NCI-H1048 (cell line): ENCODE measurements at regions not wholly inside any gene's neighbourhood (a gene's known extent, or its start where the extent isn't known, plus 50 kb on each side); places are given as distances from the start of the nearest gene placed in this dataset.
"Not testable (repeated sequence)": the region's sequence is repeated elsewhere in the genome, so short reads cannot be mapped to it uniquely, and the experiment has no call there.

Source experiments
- DNase-seq: peaks from one replicate; lab custom pipeline; 2025; lab: John Stamatoyannopoulos, UW

- DNase-seq, result no peak
These were observed 337.5 kb upstream of the CITED2 start for GRCh38 chr6:139711804-139712585.

- no peak for DNase-seq
These were observed 336.1 kb upstream of the CITED2 start for GRCh38 chr6:139710556-139710955.

DNA sequence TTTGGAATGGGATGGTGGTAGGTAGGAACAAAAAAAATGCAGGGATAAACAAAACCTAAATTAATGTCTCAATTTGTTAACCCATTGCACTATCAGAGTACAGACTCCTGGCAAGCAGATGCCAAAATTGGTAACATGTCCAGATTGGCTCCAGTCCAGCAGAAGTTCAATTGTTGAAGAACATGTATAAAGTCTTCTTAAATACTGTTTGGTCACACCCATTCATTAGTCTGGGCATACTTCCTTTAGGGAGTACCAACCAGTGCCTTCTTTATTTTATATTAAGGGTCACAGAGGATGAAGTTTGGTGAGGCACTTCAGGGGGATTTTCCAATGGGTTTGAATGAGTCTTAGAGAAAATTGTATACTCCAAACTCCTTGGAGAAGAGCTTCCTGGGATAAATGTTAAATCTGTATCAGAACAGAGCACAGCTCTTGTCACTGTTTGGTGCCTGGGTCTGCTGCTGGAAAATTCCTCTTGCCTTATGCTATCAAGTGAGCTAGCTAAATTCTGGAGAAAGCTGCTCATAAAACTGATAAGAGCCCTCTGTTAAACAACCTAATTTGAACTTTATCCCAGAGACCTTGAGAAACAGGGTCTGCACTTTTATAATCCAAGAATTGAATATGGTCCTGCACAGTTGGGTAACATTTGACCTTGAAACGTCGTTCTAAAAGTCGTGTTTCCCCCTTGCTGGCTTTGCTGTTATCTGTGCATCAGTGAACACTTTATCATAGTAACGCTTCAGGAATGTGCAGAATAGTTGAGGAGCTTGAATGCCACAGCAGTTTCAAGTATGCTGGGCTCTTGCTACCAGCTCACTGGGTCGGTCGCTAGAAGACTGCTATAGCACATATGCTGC is 334.1 kb upstream of the CITED2 start:
- DNase-seq, result no peak

DNA sequence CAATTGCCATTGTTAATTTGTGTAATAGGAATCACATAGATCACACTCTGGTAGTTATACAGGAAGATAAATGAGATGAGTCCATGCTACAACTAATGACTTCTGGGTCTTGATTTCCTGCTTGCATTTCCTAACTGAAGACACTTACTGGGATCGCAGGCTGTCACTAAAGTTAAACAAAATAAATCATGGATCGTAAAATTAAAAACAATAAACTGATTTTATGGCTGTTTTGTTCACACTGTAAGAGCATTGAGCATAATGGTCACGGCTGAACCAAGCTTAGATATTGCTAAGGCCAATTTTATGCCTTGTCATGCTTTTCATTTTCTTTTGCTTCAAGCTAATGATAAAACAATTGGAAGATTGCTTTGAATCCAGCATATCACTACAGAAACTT is 332.5 kb upstream of the CITED2 start:
- DNase-seq, result no peak

DNA sequence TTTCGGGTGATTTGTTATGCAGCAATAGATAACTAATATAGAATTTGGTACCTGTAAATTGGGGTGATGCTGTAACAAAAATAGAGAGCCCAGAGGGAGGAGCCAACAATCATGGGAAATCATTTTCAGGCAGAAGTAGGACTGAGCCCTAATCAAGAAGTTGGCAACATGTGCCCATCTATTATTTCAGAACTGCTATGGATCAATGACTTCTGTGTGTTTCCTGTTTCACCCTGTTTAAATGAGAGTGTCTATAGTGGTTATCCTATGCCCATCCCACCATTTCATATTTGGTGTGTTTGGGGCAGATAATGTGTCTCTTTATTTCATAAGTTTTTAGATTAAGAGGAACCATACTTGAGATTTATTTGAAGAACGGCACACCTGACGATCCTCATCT is 330.8 kb upstream of the CITED2 start:
- DNase-seq, result no peak

- DNase-seq, result no peak
These were observed 329.3 kb upstream of the CITED2 start for GRCh38 chr6:139703780-139704179.

DNA sequence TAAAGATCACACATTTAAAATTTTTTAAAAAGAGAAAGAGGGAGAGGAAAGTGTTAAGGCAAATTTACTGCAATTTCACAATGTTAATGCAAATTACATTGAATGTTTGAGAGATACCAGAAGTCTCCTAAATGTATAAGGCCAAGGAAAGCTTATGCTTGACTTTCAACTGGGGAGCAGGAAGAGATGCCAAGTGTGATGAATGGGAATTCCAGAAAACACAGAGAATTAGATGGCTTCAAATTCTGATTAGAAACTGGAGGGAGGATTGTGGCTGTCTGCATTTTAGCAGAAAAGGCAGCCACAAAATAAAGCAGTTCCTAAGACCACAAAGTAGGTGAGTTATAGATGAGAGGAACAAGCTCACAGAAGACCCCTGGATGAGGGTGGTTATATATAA is 328.3 kb upstream of the CITED2 start:
- DNase-seq, result no peak

GRCh38 chr6:139701695-139702094 is 327.2 kb upstream of the CITED2 start:
- DNase-seq, result no peak

DNA sequence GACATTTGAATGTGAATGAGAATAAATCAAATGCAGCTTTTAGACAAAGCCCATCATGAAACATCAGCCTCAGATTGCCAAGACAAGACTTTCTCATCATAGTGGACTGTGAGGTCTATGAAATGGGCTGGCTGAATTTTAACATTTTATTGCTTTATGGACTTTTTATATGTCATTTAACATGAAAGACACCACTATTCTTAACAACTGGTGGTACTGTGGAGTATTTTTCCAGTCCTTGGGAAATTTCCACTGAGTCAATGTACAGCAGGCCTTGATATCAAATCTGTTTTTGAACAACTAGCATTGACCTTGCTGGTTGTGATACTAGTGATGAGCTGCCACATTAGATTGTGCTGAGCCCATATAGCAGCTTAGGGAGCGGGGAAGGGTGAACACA is 326.6 kb upstream of the CITED2 start:
- no peak for DNase-seq

- DNase-seq, result no peak
These were observed 325.5 kb upstream of the CITED2 start for GRCh38 chr6:139699911-139700310.

DNA sequence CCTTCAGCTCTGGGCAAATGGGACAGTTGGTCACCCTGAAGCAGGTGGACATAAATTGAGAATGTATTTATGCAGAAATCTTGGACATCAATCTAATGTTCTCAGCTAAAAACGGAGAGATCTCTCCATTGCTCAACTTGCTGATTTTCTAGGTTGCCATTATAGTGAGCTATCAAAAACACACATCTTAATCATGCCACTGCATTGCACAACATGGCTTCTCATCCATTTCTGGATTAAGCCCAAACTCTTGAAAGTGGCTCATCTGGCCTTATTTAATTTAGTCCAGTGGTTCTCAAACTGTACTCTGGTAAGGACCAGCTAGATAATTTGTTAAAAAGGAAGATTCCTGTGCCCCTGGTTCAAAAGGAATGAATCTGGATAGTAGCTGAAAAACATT is 324.9 kb upstream of the CITED2 start:
- no peak for DNase-seq

- no peak for DNase-seq
These were observed 324.2 kb upstream of the CITED2 start for GRCh38 chr6:139698526-139699176.

DNA sequence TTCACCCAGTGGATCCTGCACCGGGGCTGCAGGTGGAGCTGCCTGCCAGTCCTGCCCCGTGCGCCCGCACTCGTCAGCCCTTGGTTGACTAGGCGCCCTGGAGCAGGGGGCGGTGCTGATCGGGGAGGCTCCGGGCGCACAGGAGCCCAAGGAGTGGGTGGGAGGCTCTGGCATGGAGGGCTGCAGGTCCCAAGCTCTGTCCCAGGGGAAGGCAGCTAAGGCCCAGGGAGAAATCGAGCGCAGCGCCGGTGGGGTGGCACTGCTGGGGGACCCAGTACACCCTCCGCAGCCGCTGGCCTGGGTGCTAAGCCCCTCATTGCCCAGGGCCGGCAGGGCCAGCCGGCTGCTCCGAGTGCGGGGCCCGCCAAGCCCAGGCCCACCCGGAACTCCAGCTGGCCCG is 323.4 kb upstream of the CITED2 start:
- not testable (repeated sequence) for DNase-seq

DNA sequence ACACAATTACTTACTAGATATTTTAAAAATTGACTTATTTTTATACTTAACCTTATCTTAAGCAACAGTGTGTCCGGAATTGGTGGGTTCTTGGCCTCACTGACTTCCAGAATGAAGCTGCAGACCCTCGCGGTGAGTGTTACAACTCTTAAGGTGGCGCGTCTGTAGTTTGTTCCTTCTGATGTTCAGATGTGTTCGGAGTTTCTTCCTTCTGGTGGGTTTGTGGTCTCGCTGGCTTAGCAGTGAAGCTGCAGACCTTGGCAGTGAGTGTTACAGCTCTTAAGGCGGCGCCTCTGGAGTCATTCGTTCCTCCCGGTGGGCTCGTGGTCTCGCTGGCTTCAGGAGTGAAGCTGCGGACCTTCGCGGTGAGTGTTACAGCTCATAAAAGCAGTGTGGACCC is 322.5 kb upstream of the CITED2 start:
- DNase-seq, result not testable (repeated sequence)

GRCh38 chr6:139695361-139695760 is 320.9 kb upstream of the CITED2 start:
- DNase-seq, result no peak

DNA sequence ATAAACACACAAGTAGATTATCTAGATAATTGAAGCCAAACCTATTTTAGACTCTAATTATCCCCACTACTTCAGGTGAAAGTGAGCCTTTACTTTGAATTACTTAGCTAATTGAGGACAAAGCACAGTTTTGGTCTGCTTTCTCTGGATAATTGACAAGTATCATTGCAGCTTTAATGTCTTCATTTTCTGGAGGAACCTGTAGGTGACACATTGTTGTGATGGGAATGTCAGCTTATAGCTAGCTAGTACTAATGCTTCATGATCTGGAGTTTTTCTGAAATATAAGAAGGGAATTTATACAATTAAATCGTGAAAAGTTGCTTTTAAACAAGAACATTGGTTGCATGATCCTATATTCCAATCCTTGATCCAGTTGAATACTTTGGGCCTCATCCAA is 319.3 kb upstream of the CITED2 start:
- no peak for DNase-seq

GRCh38 chr6:139690007-139690406 is 315.6 kb upstream of the CITED2 start:
- no peak for DNase-seq

GRCh38 chr6:139687055-139687454 is 312.6 kb upstream of the CITED2 start:
- DNase-seq, result no peak

DNA sequence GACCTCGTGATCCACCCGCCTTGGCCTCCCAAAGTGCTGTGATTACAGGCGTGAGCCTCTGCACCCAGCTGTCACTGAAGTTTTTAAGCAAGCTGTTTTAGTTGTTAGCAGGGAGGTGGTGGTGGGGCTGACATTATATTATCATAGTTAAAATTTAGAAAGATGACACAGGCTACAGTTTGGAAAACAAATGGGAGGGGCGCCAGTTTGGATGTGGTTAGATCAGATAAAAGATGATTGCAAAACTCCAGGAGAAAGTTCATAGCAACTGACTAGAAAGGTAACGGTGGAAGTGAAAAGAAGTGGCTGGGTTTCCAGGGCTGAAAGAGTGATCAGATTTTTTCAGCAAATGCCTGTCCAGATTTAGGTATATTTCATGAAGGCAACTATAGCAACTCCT is 311.9 kb upstream of the CITED2 start:
- no peak for DNase-seq

DNA sequence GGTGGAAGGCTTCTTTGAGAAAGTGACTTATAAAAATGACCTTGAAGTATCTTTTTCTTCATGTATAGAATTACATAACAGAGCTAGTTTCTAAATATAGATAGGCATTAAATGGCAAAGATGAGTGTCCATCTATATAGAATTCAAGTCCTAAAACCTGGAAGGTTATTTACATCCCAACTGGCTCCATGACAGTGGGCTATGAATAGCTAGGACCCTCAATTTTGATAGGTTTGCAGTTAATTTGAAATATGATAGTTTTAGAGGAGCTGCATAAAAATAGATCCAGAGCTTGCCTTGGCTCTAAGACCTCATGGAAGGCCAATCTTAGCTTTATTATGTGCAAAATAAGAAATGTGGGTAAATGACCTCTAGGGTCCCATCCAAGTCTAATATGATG is 310.6 kb upstream of the CITED2 start:
- no peak for DNase-seq

GRCh38 chr6:139680819-139681218 is 306.4 kb upstream of the CITED2 start:
- no peak for DNase-seq

DNA sequence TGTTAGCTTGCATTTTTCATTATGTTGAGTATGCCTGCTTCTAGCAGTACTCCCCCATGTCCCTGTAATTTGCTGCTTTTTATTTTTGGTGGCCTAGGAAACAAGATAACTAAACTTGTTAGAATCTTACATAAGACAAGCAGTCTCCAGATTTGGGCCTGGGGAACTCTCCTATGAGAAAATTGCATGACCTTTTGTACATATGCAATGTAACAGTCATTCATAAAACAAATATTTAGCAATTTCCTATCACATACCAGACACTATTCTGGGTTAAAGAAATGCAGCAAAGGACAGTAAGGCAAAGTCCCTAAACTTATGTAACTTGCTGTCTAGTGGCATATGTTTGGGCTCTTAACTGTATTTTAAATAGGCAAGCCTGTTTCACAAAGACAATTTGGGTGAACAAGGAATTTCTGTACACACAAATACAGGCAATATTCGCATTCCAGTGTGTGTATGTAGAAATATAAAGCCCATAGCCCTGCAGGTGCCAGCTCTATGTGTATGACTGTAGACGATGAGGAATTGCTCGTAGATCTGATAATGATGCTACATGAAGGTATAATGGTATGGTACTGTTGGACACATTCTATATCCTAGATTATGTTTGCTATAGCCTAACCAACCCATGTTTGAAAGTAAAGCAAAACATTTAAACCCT is 305.2 kb upstream of the CITED2 start:
- DNase-seq, result no peak
